IPS-20b (cell line): ENCODE measurements at regions not wholly inside any gene's neighbourhood (a gene's known extent, or its start where the extent isn't known, plus 50 kb on each side); places are given as distances from the start of the nearest gene placed in this dataset.

Source experiments
- H3K27ac ChIP-seq: one replicate; pipeline ENCODE4 v1.5.1; 2013; ENCODE audit warnings: low read length
- H3K27me3 ChIP-seq: 2 replicates; pipeline ENCODE4 v1.6.1; 2013; ENCODE audit warnings: mild to moderate bottlenecking, low read length, inconsistent platforms; ENCODE audit not compliant: insufficient read depth
- H3K36me3 ChIP-seq: 2 replicates; pipeline ENCODE4 v1.6.1; 2013; ENCODE audit warnings: low read depth, mild to moderate bottlenecking, inconsistent platforms, low read length, moderate library complexity; ENCODE audit not compliant: insufficient read depth
- H3K4me1 ChIP-seq: 2 replicates; pipeline ENCODE4 v1.6.1; 2013; ENCODE audit warnings: mild to moderate bottlenecking, control low read depth, inconsistent platforms, low read length, moderate library complexity; ENCODE audit not compliant: insufficient read depth
- H3K4me3 ChIP-seq: 2 replicates; pipeline ENCODE4 v1.5.1; 2013; ENCODE audit warnings: mild to moderate bottlenecking, low read length, inconsistent platforms
- H3K9ac ChIP-seq: 2 replicates; pipeline ENCODE4 v1.6.1; 2013; ENCODE audit warnings: low read depth, mild to moderate bottlenecking, inconsistent platforms, low read length, moderate library complexity
- H3K9me3 ChIP-seq: 2 replicates; pipeline ENCODE4 v1.6.1; 2013; ENCODE audit warnings: mild to moderate bottlenecking, low read depth, low read length, inconsistent platforms; ENCODE audit not compliant: insufficient read depth

DNA sequence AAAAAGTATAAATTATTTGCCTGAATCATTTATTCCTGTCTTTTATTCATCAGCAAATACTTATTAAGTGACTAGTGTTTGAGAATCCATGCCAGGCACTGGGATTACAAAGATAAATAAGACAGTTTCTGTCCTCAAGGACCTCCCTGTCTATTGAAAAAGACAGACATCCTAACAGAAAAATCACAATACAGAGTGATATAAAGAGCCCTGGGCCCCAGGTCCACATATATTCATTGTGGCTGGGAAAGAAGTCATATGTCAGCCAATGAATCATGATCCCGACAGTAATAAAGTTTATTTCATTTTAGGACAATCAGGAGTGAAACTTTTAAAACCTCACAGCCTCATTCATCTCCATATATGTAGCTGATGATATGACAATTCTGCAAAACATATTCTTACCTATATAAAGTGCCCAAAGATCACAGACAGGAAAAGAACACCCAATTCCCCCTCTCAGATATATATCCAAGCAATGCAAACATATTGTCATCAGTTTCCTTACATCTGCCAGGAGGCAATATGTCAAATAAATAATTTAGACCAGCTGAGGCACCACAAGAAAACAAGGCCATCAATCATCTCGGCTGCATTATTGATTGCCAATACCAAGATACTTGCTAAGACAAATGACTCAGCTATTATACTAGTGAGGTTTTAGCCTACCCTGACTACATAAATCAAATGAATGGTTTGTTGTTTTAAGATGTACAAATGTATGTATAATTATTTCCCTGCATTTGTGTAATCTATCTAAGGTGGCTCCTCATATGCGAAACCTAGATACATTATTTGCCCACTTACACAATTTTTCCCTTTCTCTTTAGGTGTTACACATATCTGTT, 590.9 kb upstream of the API5 start:
- Histone ChIP-seq H3K27me3 (no peaks in the 10 kb centered on the region), H3K4me3 (no peak overlapping the region), H3K4me1 (no peaks in the 10 kb centered on the region), H3K9me3 (no peaks in the 10 kb centered on the region), H3K27ac (no peak overlapping the region), H3K9ac (no peak overlapping the region), H3K36me3 (no peaks in the 10 kb centered on the region)

DNA sequence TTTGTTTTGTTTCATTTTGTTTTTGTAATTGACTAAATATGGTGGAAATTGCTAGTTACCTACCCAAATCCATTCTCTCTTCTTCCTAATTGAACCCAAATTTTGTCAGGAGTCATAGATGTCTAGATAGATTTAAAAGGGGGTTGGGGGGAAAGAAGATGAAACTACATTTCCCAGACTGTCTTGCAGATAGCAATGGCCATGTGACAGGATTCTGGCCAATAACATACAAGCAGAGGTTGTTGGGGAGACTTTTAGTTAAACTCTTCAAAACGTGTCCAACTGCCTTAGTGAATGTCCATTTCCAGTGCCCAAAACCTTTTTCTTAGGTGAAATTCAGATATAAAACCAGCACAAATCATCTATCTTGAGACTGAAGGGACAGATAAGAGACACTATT, 583.9 kb upstream of the API5 start:
- no peaks in the 10 kb centered on the region for H3K9me3 ChIP-seq
- H3K9ac ChIP-seq: no peak overlapping the region
- no peaks in the 10 kb centered on the region for H3K4me1 ChIP-seq
- H3K4me3 ChIP-seq: no peak overlapping the region
- H3K27ac ChIP-seq: no peak overlapping the region
- no peaks in the 10 kb centered on the region for H3K36me3 ChIP-seq
- H3K27me3 ChIP-seq: no peaks in the 10 kb centered on the region

DNA sequence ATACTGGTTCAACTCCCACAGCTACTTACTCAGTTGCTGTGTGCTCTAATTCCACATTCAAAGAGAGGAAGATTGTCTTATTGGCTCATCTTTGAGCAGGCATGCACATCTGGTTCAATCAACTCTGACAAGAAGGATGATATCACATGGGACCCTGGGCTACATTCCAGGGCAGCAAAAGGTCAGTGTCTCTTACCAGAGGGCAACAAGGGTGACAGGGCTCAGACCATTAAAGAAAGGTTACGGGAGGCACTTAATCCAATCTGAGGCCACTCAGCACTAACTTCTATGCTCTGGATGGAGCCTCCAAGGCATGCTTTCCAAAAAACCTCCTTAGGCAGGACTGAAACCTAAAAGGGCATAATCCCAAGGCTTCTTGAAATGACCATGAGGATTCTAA, 549.4 kb upstream of the API5 start:
- H3K27me3 ChIP-seq: no peaks in the 10 kb centered on the region
- H3K27ac ChIP-seq: no peak overlapping the region
- H3K36me3 ChIP-seq: no peaks in the 10 kb centered on the region
- no peak overlapping the region for H3K4me3 ChIP-seq
- H3K9me3 ChIP-seq: no peaks in the 10 kb centered on the region
- H3K9ac ChIP-seq: no peak overlapping the region
- no peaks in the 10 kb centered on the region for H3K4me1 ChIP-seq

DNA sequence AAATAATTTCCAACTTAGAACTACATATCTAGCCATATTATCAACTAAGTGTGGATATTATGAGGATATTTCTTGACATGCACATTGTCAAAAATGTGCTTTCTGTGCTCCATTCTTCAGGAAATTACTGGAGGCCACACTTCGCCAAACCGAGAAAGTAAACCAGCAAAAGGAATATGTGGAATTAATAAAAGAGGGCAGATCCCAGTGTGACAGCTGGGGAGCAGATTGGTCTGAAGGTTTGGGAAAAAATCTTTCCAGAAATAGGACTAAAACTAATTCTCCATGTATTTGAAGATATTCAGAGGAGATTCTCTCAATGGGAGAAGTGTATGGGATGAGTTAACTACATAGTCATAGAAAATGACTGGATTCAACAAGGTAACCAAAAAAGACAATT, 546.9 kb upstream of the API5 start:
- Histone ChIP-seq H3K27ac (no peak overlapping the region), H3K9ac (no peak overlapping the region), H3K4me1 (no peaks in the 10 kb centered on the region), H3K27me3 (no peaks in the 10 kb centered on the region), H3K36me3 (no peaks in the 10 kb centered on the region), H3K4me3 (no peak overlapping the region), H3K9me3 (no peaks in the 10 kb centered on the region)

DNA sequence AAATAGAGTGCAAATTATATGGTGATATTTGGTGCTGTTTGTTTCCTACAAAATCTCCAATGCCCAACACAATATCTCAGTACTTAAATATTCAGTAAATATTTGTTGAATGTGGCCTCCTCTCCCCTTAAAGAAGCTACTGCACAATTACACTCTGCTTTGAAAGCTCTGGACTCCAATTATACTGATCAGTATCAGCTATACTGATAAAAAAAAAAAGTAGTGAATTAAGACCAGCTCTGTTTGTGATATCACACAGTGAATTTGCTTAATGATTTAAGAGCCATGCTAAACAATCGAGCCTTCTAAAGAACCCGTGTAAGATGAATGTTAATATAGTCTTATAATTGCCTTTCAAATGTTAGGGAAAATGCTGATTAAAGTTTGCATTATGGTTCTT, 543.2 kb upstream of the API5 start:
- H3K36me3 ChIP-seq: no peaks in the 10 kb centered on the region
- H3K4me1 ChIP-seq: no peaks in the 10 kb centered on the region
- no peaks in the 10 kb centered on the region for H3K27me3 ChIP-seq
- H3K27ac ChIP-seq: no peak overlapping the region
- H3K9ac ChIP-seq: no peak overlapping the region
- H3K9me3 ChIP-seq: no peaks in the 10 kb centered on the region
- no peak overlapping the region for H3K4me3 ChIP-seq

DNA sequence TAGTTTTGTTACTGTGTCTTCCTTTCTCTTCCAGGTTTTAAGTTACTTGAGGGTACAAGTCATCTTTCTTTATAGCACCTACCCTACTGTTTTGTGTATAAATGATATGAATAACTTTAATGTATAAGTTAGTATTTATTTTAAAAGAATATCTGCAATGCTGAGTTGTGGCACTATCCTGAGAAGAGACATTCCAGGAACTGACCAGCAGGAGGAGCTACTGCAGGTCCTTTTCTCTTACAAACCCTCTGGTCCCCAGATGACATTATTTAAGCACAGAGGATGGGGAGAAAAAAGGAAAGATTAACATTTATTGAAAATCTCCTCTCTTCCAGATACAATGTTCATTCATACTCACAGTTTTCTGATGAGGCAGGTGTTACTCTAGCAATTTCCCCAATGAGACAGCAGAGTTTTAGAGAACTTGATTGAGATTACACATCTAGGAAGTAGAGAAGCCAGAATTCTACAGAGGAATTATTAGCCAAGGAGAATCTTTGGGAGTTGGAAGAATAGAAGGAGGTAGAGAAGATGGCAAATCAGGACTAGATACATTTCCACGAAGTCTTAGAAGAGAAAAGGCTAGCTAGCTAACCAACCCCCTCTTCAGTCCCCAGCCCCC, 541.2 kb upstream of the API5 start:
- Histone ChIP-seq H3K27me3 (no peaks in the 10 kb centered on the region), H3K4me1 (no peaks in the 10 kb centered on the region), H3K9me3 (no peaks in the 10 kb centered on the region), H3K36me3 (no peaks in the 10 kb centered on the region), H3K27ac (no peak overlapping the region), H3K9ac (no peak overlapping the region), H3K4me3 (no peak overlapping the region)

DNA sequence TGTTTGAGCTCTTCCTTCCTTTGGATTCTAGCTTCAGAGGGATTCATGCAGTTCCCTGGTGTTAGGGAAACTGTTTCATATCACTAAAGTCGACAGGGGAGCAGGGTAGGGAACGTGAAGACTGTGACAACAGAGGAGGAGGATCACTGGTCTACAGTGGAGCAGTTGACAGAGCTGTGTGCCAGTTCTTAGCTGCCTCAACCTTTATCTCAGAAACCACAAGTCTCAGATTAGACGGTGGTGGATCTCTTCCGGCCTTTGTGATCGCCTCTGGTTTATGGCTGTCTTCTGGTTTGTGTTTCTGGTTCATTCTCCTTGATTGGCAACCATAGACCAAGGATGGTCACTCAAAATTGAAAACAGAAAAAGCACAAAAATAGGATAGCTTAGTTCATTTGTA, 538.9 kb upstream of the API5 start:
- H3K4me1 ChIP-seq: no peaks in the 10 kb centered on the region
- H3K27me3 ChIP-seq: no peaks in the 10 kb centered on the region
- no peak overlapping the region for H3K4me3 ChIP-seq
- no peaks in the 10 kb centered on the region for H3K9me3 ChIP-seq
- H3K27ac ChIP-seq: no peak overlapping the region
- no peaks in the 10 kb centered on the region for H3K36me3 ChIP-seq
- H3K9ac ChIP-seq: no peak overlapping the region

DNA sequence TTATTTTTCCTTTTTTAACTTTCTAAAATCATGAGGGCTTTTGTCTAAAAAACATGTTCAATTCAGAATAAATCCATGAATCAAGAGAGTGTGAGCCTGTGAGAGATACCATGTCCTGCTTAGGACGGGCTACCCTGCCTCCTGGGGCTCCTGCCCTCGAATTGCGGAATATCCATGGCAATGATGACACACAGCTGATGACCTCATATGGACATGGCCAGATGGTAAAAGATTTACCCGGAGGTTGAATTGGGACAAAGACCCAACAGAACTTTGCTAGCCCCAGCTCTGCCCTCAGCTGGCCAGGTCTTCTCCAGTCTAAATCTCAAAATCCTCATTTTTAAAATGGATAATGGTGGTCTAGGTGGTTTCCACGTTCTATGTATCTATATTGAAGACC, 538.1 kb upstream of the API5 start:
- no peaks in the 10 kb centered on the region for H3K4me1 ChIP-seq
- no peaks in the 10 kb centered on the region for H3K27me3 ChIP-seq
- no peaks in the 10 kb centered on the region for H3K9me3 ChIP-seq
- H3K27ac ChIP-seq: no peak overlapping the region
- H3K9ac ChIP-seq: no peak overlapping the region
- no peaks in the 10 kb centered on the region for H3K36me3 ChIP-seq
- H3K4me3 ChIP-seq: no peak overlapping the region

DNA sequence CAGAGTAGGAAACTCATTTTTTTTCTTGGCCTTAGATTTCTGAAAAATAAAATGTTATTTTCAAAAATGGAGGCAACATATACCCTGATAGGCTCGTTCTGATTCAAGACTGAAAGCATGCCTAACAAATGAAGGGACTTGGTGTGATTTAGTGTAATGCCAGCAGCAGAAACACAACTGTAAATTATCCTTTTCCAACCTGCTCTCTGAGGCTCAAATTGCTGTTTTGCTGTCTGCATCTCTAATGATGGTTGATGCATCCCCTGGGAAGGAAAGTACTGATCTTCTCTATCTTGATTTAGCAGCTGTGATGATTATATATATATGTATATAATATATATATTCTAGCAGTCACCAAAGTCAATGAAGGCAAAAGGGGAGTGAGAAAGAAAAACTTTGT, 537.2 kb upstream of the API5 start:
- Histone ChIP-seq H3K27ac (no peak overlapping the region), H3K4me3 (no peak overlapping the region), H3K9me3 (no peaks in the 10 kb centered on the region), H3K27me3 (no peaks in the 10 kb centered on the region), H3K4me1 (no peaks in the 10 kb centered on the region), H3K36me3 (no peaks in the 10 kb centered on the region), H3K9ac (no peak overlapping the region)

DNA sequence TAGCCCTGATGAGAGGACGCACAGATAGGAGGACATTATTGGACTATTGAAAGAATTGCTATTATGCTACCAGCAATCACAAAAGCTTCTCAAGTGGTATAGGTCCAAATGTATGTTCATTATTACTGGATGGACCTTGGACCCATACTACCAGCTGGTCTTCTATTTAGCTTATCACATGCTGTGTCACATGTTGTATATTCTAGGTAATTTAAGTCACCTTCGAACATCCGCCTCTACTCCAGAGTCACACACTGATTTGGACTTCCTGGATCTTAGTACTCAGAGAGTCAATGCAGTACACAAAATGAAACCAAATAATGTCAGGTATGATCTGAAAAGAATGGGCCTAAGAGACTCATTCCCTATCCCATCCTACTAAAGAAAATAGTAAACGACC, 534.0 kb upstream of the API5 start:
- Histone ChIP-seq H3K27me3 (no peaks in the 10 kb centered on the region), H3K27ac (no peak overlapping the region), H3K36me3 (no peaks in the 10 kb centered on the region), H3K4me3 (no peak overlapping the region), H3K4me1 (no peaks in the 10 kb centered on the region), H3K9me3 (no peaks in the 10 kb centered on the region), H3K9ac (no peak overlapping the region)

DNA sequence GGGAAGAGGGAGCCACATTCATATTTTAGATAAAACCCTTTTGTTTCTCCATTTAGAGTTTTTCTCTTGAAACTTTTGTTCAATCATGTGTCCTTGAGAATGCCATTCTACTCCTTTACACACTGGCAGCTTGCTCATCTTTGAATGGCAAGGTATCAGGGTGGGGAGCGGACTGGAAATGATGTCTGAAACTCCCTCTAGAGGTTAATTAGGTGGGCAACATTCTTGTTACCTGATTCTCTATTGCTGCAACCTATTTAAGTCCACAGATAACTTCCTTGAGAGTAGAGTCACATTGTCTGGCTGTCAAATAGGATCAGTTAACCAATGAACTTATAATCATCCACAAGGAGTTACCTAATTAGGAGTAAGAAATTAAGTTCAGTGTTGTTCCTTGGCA, 533.6 kb upstream of the API5 start:
- Histone ChIP-seq H3K36me3 (no peaks in the 10 kb centered on the region), H3K9ac (no peak overlapping the region), H3K27me3 (no peaks in the 10 kb centered on the region), H3K4me3 (no peak overlapping the region), H3K27ac (no peak overlapping the region), H3K4me1 (no peaks in the 10 kb centered on the region), H3K9me3 (no peaks in the 10 kb centered on the region)

DNA sequence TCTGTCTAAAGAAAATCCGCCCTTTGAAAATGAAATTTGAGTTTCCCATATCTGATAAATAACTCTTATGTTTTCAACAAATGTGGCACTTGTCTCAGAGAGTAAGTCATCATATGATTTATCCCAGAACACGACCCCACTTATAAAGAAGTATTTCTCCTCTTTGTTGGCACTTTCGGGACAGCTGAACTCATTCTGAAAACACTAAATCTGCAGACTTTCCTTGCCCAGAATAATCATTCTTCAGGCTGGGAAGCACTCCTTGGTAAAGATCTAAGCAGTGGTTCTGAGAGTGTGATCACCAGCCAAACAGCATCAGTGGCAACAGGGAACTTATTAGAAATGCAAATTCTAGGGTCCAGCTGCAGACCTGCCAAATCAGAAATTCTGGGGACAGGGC, 532.2 kb upstream of the API5 start:
- no peak overlapping the region for H3K9ac ChIP-seq

More for the DNA sequence above, 532.2 kb upstream of the API5 start:
- H3K27me3 ChIP-seq: no peaks in the 10 kb centered on the region
- H3K4me3 ChIP-seq: no peak overlapping the region
- H3K27ac ChIP-seq: no peak overlapping the region
- H3K36me3 ChIP-seq: no peaks in the 10 kb centered on the region
- no peaks in the 10 kb centered on the region for H3K9me3 ChIP-seq
- no peaks in the 10 kb centered on the region for H3K4me1 ChIP-seq
